ENCODE measurements at regions not wholly inside any gene's neighbourhood (a gene's known extent, or its start where the extent isn't known, plus 50 kb on each side); places are given as distances from the start of the nearest gene placed in this dataset.

DNA sequence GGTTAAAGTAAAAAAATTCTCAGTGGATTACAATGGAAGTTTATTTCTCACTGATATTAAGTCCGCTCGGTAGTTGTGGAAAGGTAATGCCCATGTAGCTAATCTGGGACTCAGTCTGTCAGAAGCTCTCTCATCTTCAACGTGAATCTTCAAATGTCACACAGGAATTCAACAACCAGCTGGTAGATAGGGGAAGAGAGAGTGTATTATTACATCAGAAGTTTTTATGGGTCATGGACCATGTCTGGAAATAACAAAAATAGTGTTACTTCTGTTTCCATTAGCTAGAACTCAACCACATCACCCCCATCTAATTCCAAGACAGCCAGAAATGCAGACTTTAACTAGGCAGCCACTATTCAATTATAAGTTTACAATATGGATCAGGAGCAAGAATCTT lies 506.1 kb upstream of the HTR2C start:
- no peak for TF ChIP-seq SUZ12 (IDR thresholded peaks at IDR 0.05; ENCODE audit: extremely low read depth, insufficient read depth, insufficient read length)
- TF ChIP-seq ZNF274 (IDR thresholded peaks at IDR 0.05; ENCODE audit: low read depth, low read length) = no peak
- TF ChIP-seq YY1 (IDR thresholded peaks at IDR 0.05; ENCODE audit: insufficient read depth, insufficient read length) = no peak
